Trophoblast cell (in vitro differentiated cells and primary cell): ENCODE measurements at regions not wholly inside any gene's neighbourhood (a gene's known extent, or its start where the extent isn't known, plus 50 kb on each side); places are given as distances from the start of the nearest gene placed in this dataset.
"Not testable (repeated sequence)": the region's sequence is repeated elsewhere in the genome, so short reads cannot be mapped to it uniquely, and the experiment has no call there.

Experiments
- DNase-seq, 2 donors: peaks; one replicate each; pipeline ENCODE4 v3.0.0-alpha.2; 2016
- H2AFZ ChIP-seq: 2 replicates; pipeline ENCODE4 v1.6.1; 2013; ENCODE audit warnings: low read length, moderate library complexity, mild to moderate bottlenecking; ENCODE audit not compliant: insufficient read depth, poor library complexity
- H2AK5ac ChIP-seq: 2 replicates; pipeline ENCODE4 v1.6.1; 2013; ENCODE audit warnings: mild to moderate bottlenecking, low read length
- H2BK120ac ChIP-seq: 2 replicates; pipeline ENCODE4 v1.6.1; 2013; ENCODE audit warnings: low read length, mild to moderate bottlenecking, moderate library complexity; ENCODE audit not compliant: insufficient read depth, poor library complexity
- H2BK12ac ChIP-seq: 2 replicates; pipeline ENCODE4 v1.6.1; 2013; ENCODE audit warnings: mild to moderate bottlenecking, low read length, moderate library complexity
- H2BK5ac ChIP-seq: 2 replicates; pipeline ENCODE4 v1.6.1; 2013; ENCODE audit warnings: low read length, low read depth, moderate library complexity, mild to moderate bottlenecking; ENCODE audit not compliant: poor library complexity
- H3K14ac ChIP-seq: 2 replicates; pipeline ENCODE4 v1.6.1; 2013; ENCODE audit warnings: mild to moderate bottlenecking, low read length
- H3K18ac ChIP-seq: 2 replicates; pipeline ENCODE4 v1.6.1; 2013; ENCODE audit warnings: mild to moderate bottlenecking, low read length
- H3K23ac ChIP-seq: 2 replicates; pipeline ENCODE4 v1.6.1; 2013; ENCODE audit warnings: low read length
- H3K27ac ChIP-seq: 2 replicates; pipeline ENCODE4 v1.5.1; 2013; ENCODE audit warnings: low read depth, mild to moderate bottlenecking, inconsistent platforms, low read length, moderate library complexity
- H3K27me3 ChIP-seq: 2 replicates; pipeline ENCODE4 v1.6.1; 2013; ENCODE audit warnings: inconsistent platforms, mild to moderate bottlenecking, low read length, moderate library complexity; ENCODE audit not compliant: insufficient read depth
- H3K36me3 ChIP-seq, 2 experiments: 1 replicate in 1 of 2; 2 replicates in 1 of 2; pipeline ENCODE4 v1.6.1; 2013; ENCODE audit warnings: low read length in 2 of 2, mild to moderate bottlenecking in 2 of 2, moderate library complexity in 1 of 2; ENCODE audit not compliant: insufficient read depth in 2 of 2, control insufficient read depth in 1 of 2
- H3K4ac ChIP-seq: 2 replicates; pipeline ENCODE4 v1.6.1; 2013; ENCODE audit warnings: low read depth, mild to moderate bottlenecking, low read length, moderate library complexity
- H3K4me1 ChIP-seq, 2 experiments: 1 replicate in 1 of 2; 2 replicates in 1 of 2; pipeline ENCODE4 v1.6.1; 2013; ENCODE audit warnings: low read length in 2 of 2, mild to moderate bottlenecking in 2 of 2, moderate library complexity in 1 of 2; ENCODE audit not compliant: insufficient read depth in 2 of 2, control insufficient read depth in 1 of 2
- H3K4me2 ChIP-seq: 2 replicates; pipeline ENCODE4 v1.6.1; 2013; ENCODE audit warnings: inconsistent platforms, mild to moderate bottlenecking, low read length, moderate library complexity
- H3K4me3 ChIP-seq: 2 replicates; pipeline ENCODE4 v1.5.1; 2013; ENCODE audit warnings: mild to moderate bottlenecking, low read depth, low read length, inconsistent platforms
- H3K79me1 ChIP-seq: one replicate; pipeline ENCODE4 v1.6.1; 2013; ENCODE audit warnings: low read length
- H3K79me2 ChIP-seq: 2 replicates; pipeline ENCODE4 v1.6.1; 2013; ENCODE audit warnings: low read length, mild to moderate bottlenecking; ENCODE audit not compliant: control insufficient read depth, insufficient read depth, poor library complexity
- H3K9ac ChIP-seq: 2 replicates; pipeline ENCODE4 v1.6.1; 2013; ENCODE audit warnings: mild to moderate bottlenecking, low read length
- H3K9me3 ChIP-seq: 2 replicates; pipeline ENCODE4 v1.6.1; 2013; ENCODE audit warnings: low read depth, mild to moderate bottlenecking, control low read depth, inconsistent platforms, low read length; ENCODE audit not compliant: insufficient read depth
- H4K12ac ChIP-seq: 2 replicates; pipeline ENCODE4 v1.6.1; 2013; ENCODE audit warnings: low read depth, mild to moderate bottlenecking, low read length, moderate library complexity
- H4K8ac ChIP-seq: 2 replicates; pipeline ENCODE4 v1.6.1; 2013; ENCODE audit warnings: low read depth, mild to moderate bottlenecking, low read length, moderate library complexity
- H4K91ac ChIP-seq: one replicate; pipeline ENCODE4 v1.6.1; 2013; ENCODE audit warnings: low read depth, mild to moderate bottlenecking, low read length, moderate library complexity
- WGBS: extraction: QIAGEN DNeasy Blood & Tissue Kit; methylation state at CpG from one replicate; pipeline ENCODE4 v1.1.7; 2013; ENCODE audit warnings: missing lambda C conversion rate; ENCODE audit not compliant: insufficient read length, insufficient coverage; ENCODE audit errors: extremely low coverage; 5-methylcytosine and 5-hydroxymethylcytosine counted together

DNA sequence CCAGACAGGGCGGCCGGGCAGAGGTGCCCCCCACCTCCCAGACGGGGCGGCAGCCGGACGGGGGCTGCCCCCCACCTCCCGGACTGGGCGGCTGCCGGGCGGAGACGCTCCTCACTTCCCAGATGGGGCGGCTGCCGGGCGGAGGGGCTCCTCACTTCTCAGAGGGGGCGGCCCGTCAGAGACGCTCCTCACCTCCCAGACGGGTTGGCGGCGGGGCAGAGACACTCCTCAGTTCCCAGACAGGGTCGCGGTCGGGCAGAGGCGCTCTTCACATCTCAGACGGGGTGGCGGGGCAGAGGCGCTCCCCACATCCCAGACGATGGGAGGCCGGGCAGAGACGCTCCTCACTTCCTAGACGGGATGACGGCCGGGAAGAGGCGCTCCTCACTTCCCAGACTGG, 68.5 kb upstream of the GPC4 start:
- H4K8ac ChIP-seq, H4K91ac ChIP-seq, H2AK5ac ChIP-seq, H3K9ac ChIP-seq, H2AFZ ChIP-seq, H3K27ac ChIP-seq, H2BK5ac ChIP-seq, H2BK120ac ChIP-seq, DNase-seq, H3K4me1 ChIP-seq, H3K4me3 ChIP-seq, H3K36me3 ChIP-seq, H3K14ac ChIP-seq, H3K23ac ChIP-seq, H3K9me3 ChIP-seq, H3K79me2 ChIP-seq, H3K79me1 ChIP-seq, H2BK12ac ChIP-seq, H3K4me2 ChIP-seq, H3K4ac ChIP-seq, H4K12ac ChIP-seq, H3K18ac ChIP-seq, H3K27me3 ChIP-seq: not testable (repeated sequence)
- WGBS, result no CpG with 5 or more reads among the region's 34 CpGs

GRCh38 chrX:133482056-133482952, 67.0 kb upstream of the GPC4 start:
- Histone ChIP-seq H3K4me1 (no peaks in the 10 kb centered on the region), H3K4ac (no peak overlapping the region), H4K8ac (no peak overlapping the region), H3K27ac (no peak overlapping the region), H3K79me2 (no peaks in the 10 kb centered on the region), H3K79me1 (no peaks in the 10 kb centered on the region), H3K4me3 (no peak overlapping the region), H4K91ac (no peak overlapping the region), H3K9ac (no peak overlapping the region), H2AK5ac (no peak overlapping the region), H3K23ac (no peak overlapping the region), H3K36me3 (no peaks in the 10 kb centered on the region), H3K14ac (no peak overlapping the region), H4K12ac (no peak overlapping the region), H2BK120ac (no peak overlapping the region), H2BK5ac (no peak overlapping the region), H3K27me3 (no peaks in the 10 kb centered on the region), H2BK12ac (no peak overlapping the region), H3K4me2 (no peak overlapping the region), H3K9me3 (no peaks in the 10 kb centered on the region), H3K18ac (no peak overlapping the region), H2AFZ (no peak overlapping the region)
- DNase-seq, result no peak
- WGBS, result no CpG with 5 or more reads among the region's 7 CpGs

DNA sequence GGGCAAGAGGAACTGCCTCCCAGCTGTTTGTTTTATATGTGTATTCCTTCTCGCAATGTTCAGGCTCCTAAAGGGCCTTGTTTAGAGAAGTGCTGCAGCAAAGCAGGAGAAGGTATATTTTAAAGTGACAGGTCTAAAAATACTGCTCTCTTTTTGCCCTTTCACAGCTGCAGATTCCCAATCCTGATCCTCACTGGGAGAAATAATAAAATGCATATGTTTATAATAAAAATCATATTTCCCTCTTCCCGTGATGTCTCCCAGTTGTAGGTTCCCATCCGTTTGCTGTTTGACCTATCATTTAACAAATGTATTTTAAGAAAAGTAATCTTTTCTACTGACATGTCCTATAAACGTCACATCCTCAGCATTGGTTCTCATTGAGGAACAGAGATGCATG, 62.7 kb upstream of the GPC4 start:
- Histone ChIP-seq H2AFZ (no peak overlapping the region), H4K12ac (no peak overlapping the region), H3K9ac (no peak overlapping the region), H3K4me1 (no peaks in the 10 kb centered on the region), H3K23ac (no peak overlapping the region), H4K91ac (no peak overlapping the region), H3K79me1 (no peaks in the 10 kb centered on the region), H3K79me2 (no peaks in the 10 kb centered on the region), H3K4me3 (no peak overlapping the region), H3K4me2 (no peak overlapping the region), H3K4ac (no peak overlapping the region), H3K36me3 (no peaks in the 10 kb centered on the region), H2BK120ac (no peak overlapping the region), H2BK5ac (no peak overlapping the region), H3K27ac (no peak overlapping the region), H4K8ac (no peak overlapping the region), H2BK12ac (no peak overlapping the region), H3K27me3 (no peaks in the 10 kb centered on the region), H3K18ac (no peak overlapping the region), H3K14ac (no peak overlapping the region), H3K9me3 (no peaks in the 10 kb centered on the region), H2AK5ac (no peak overlapping the region)
- no peak for DNase-seq
- WGBS, result no CpG with 5 or more reads among the region's 4 CpGs

DNA sequence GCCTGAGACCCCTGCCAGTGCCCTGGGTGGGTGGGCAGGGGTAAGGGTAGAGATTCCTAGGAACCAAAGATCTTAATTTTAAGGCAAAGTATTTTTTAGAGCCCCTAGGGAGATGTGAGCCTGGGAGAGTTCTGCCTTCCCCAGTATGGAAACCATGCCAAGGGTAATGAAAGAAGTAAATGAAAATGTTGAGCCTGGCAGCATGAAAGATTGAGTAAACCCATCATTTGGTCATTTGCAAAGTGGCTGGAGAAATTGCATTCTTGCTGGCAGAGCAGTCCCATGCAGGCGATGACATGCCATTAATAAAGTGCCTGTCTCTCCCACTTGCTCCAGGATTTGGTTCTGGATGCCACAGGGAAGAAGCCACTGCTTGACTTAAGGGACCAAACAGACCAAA, 60.7 kb upstream of the GPC4 start:
- Histone ChIP-seq H3K18ac (no peak overlapping the region), H3K36me3 (no peaks in the 10 kb centered on the region), H3K4me3 (no peak overlapping the region), H3K4ac (no peak overlapping the region), H3K79me1 (no peaks in the 10 kb centered on the region), H3K27ac (no peak overlapping the region), H3K14ac (no peak overlapping the region), H4K8ac (no peak overlapping the region), H4K91ac (no peak overlapping the region), H2BK5ac (no peak overlapping the region), H2BK120ac (no peak overlapping the region), H4K12ac (no peak overlapping the region), H3K4me1 (no peaks in the 10 kb centered on the region), H3K23ac (no peak overlapping the region), H2AK5ac (no peak overlapping the region), H3K9me3 (no peaks in the 10 kb centered on the region), H2AFZ (no peak overlapping the region), H3K9ac (no peak overlapping the region), H2BK12ac (no peak overlapping the region), H3K79me2 (no peaks in the 10 kb centered on the region), H3K27me3 (no peaks in the 10 kb centered on the region), H3K4me2 (no peak overlapping the region)
- DNase-seq, result no peak
- no CpG with 5 or more reads among the region's 1 CpG for WGBS
